A673 (cell line): ENCODE measurements at regions not wholly inside any gene's neighbourhood (a gene's known extent, or its start where the extent isn't known, plus 50 kb on each side); places are given as distances from the start of the nearest gene placed in this dataset.

ENCODE experiments used
- BruUV-seq: library from RNA; stranded (reverse); fragments of 400-500 nt; replicated peaks from 2 replicates; lab custom pipeline; 2021; lab: Mats Ljungman, UMichigan
- CTCF ChIA-PET: fragments of 300-600 bp; sonication (Branson Sonifier 250); formaldehyde crosslinking; loops from one replicate; lab custom pipeline; 2022; ENCODE audit warnings: antibody characterized with exemption; lab: Charles Lee
- POLR2A ChIA-PET: fragments of 300-600 bp; sonication (Branson Sonifier 250); formaldehyde crosslinking; loops from one replicate; lab custom pipeline; 2022; ENCODE audit warnings: antibody characterized with exemption; ENCODE audit not compliant: low non-redundant PET; lab: Charles Lee
- DNase-seq: peaks from one replicate; pipeline ENCODE4 v3.0.0-alpha.2; 2015; ENCODE audit warnings: low spot score
- H3K27ac ChIP-seq: fragments of 200-600 bp; sonication (generic); 2 replicates; pipeline ENCODE4 v1.5.1; 2016; ENCODE audit warnings: mixed run types, low read depth, mild to moderate bottlenecking, mixed read lengths, antibody characterized with exemption, low read length; ENCODE audit not compliant: poor library complexity, severe bottlenecking
- H3K27me3 ChIP-seq: fragments of 200-600 bp; sonication (generic); replicated peaks from 2 replicates; pipeline ENCODE4 v1.6.1; 2017; ENCODE audit warnings: mixed run types, low read depth, mild to moderate bottlenecking, mixed read lengths, antibody characterized with exemption, low read length; ENCODE audit not compliant: insufficient read depth, poor library complexity
- H3K36me3 ChIP-seq: fragments of 200-600 bp; sonication (generic); 2 replicates; pipeline ENCODE4 v1.6.1; 2016; ENCODE audit warnings: mixed run types, mild to moderate bottlenecking, mixed read lengths, antibody characterized with exemption, low read length; ENCODE audit not compliant: insufficient read depth, poor library complexity, severe bottlenecking
- H3K4me1 ChIP-seq: fragments of 200-600 bp; sonication (generic); 2 replicates; pipeline ENCODE4 v1.6.1; 2017; ENCODE audit warnings: mixed run types, mild to moderate bottlenecking, mixed read lengths, antibody characterized with exemption, low read length; ENCODE audit not compliant: insufficient read depth, poor library complexity, severe bottlenecking
- H3K4me3 ChIP-seq: fragments of 200-600 bp; sonication (generic); 2 replicates; pipeline ENCODE4 v1.5.1; 2016; ENCODE audit warnings: low read depth, mixed run types, mild to moderate bottlenecking, mixed read lengths, low read length; ENCODE audit not compliant: poor library complexity, severe bottlenecking
- H3K9me3 ChIP-seq: fragments of 200-600 bp; sonication (generic); 2 replicates; pipeline ENCODE4 v1.6.1; 2016; ENCODE audit warnings: mixed run types, low read depth, mild to moderate bottlenecking, mixed read lengths, antibody characterized with exemption, low read length; ENCODE audit not compliant: poor library complexity, severe bottlenecking
- EZH2 ChIP-seq: fragments of 200-600 bp; sonication (generic); IDR thresholded peaks from 2 replicates; pipeline ENCODE4 v1.6.1; 2017; ENCODE audit warnings: borderline replicate concordance, low read depth, mild to moderate bottlenecking, mixed read lengths, antibody characterized with exemption, low read length; ENCODE audit not compliant: poor library complexity, severe bottlenecking
- intact Hi-C: fragments of 100-400 bp; cut with micrococcal nuclease; formaldehyde crosslinking; loops from one replicate; pipeline ENCODE4 v1.10.0; 2022; ENCODE audit not compliant: unreplicated experiment
- TF ChIP-seq, protein P1 (sequence below): fragments of 300-800, 200-600 bp; sonication (generic); conservative IDR thresholded peaks from 2 replicates; pipeline ENCODE4 v1.5.1; 2017; ENCODE audit warnings: low read depth, mild to moderate bottlenecking, antibody characterized with exemption, low read length, moderate library complexity, mixed read lengths

GRCh38 chr12:67760586-67761275, 112.2 kb downstream of the DYRK2 start:
- Histone ChIP-seq H3K4me1 (no peaks in the 10 kb centered on the region), H3K4me3 (no peak overlapping the region), H3K36me3 (no peaks in the 10 kb centered on the region), H3K27me3 (no peaks in the 10 kb centered on the region), H3K27ac (no peak overlapping the region), H3K9me3 (no peaks in the 10 kb centered on the region)
- BruUV-seq, result no TSS peak
- ChIA-PET POLR2A (no interaction called here), CTCF (interaction anchor here (0.5 kb wide), 1 partner anchor 188 kb away, joined by 6 read pairs; no protein-coding TSS in a partner anchor)
- DNase-seq, result no peak
- TF ChIP-seq EZH2, result no peak
- TF ChIP-seq, protein P1, sequence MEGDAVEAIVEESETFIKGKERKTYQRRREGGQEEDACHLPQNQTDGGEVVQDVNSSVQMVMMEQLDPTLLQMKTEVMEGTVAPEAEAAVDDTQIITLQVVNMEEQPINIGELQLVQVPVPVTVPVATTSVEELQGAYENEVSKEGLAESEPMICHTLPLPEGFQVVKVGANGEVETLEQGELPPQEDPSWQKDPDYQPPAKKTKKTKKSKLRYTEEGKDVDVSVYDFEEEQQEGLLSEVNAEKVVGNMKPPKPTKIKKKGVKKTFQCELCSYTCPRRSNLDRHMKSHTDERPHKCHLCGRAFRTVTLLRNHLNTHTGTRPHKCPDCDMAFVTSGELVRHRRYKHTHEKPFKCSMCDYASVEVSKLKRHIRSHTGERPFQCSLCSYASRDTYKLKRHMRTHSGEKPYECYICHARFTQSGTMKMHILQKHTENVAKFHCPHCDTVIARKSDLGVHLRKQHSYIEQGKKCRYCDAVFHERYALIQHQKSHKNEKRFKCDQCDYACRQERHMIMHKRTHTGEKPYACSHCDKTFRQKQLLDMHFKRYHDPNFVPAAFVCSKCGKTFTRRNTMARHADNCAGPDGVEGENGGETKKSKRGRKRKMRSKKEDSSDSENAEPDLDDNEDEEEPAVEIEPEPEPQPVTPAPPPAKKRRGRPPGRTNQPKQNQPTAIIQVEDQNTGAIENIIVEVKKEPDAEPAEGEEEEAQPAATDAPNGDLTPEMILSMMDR, result no peak
- intact Hi-C loops, result no loop called here

DNA sequence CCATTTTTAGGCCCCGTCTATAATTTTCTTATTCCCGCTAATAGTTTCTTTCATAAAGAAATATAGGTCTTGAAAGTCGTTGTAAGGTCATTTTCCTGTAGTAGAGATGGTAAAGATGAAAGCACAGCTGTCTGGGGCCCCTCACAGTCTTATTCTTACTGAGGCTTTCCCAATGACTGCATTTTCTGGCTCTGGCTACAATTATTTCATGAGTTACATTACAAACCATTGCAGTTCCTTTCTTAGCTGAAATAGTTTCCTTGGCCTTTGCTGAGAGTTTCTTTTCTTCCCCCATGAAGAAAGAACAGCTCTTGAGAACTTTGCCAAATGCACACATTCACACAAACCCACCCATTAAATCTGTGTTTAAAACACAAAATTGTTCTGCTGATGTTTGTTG, 113.0 kb downstream of the DYRK2 start:
- ChIA-PET CTCF (no interaction called here), POLR2A (no interaction called here)
- H3K4me3 ChIP-seq, result no peak overlapping the region
- no peaks in the 10 kb centered on the region for H3K36me3 ChIP-seq
- H3K4me1 ChIP-seq, result no peaks in the 10 kb centered on the region
- H3K27me3 ChIP-seq, result no peaks in the 10 kb centered on the region
- no peak overlapping the region for H3K27ac ChIP-seq
- intact Hi-C loops, result no loop called here
- TF ChIP-seq, protein P1, result no peak
- TF ChIP-seq EZH2, result no peak
- BruUV-seq, result no TSS peak
- no peaks in the 10 kb centered on the region for H3K9me3 ChIP-seq
- DNase-seq, result no peak

DNA sequence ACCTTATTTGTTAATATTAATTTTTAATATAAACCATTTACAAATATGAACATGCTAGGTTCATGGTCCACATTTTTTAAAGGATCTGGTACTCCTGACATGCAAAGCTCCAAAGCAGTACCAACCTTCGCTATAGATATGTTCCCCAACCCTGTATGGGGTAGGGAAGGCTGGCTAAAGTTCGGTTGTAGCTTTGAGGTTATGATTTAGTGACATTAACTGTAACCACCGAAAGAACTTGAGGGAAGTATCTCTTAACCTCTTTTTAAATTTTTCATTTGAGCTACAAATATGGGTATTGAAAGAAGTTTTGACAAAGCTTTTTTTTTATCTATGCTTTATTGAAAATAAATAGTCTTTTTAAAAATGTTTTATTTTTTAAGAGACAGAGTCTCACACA, 115.5 kb downstream of the DYRK2 start:
- Histone ChIP-seq H3K4me1 (no peaks in the 10 kb centered on the region), H3K36me3 (no peaks in the 10 kb centered on the region), H3K27ac (no peak overlapping the region), H3K9me3 (no peaks in the 10 kb centered on the region), H3K4me3 (no peak overlapping the region), H3K27me3 (no peaks in the 10 kb centered on the region)
- ChIA-PET CTCF (interaction anchor here (0.7 kb wide), 1 partner anchor 179 kb away, joined by 8 read pairs; no protein-coding TSS in a partner anchor), POLR2A (no interaction called here)
- no peak for TF ChIP-seq EZH2
- TF ChIP-seq, protein P1, result no peak
- intact Hi-C loops, result no loop called here
- no peak for DNase-seq
- BruUV-seq, result no TSS peak
